ENCODE measurements at regions not wholly inside any gene's neighbourhood (a gene's known extent, or its start where the extent isn't known, plus 50 kb on each side); places are given as distances from the start of the nearest gene placed in this dataset.
A peak's percentile ranks its signal among the peaks of the same experiment; 100 is the strongest.
"Not testable (repeated sequence)": the region's sequence is repeated elsewhere in the genome, so short reads cannot be mapped to it uniquely, and the experiment has no call there.

DNA sequence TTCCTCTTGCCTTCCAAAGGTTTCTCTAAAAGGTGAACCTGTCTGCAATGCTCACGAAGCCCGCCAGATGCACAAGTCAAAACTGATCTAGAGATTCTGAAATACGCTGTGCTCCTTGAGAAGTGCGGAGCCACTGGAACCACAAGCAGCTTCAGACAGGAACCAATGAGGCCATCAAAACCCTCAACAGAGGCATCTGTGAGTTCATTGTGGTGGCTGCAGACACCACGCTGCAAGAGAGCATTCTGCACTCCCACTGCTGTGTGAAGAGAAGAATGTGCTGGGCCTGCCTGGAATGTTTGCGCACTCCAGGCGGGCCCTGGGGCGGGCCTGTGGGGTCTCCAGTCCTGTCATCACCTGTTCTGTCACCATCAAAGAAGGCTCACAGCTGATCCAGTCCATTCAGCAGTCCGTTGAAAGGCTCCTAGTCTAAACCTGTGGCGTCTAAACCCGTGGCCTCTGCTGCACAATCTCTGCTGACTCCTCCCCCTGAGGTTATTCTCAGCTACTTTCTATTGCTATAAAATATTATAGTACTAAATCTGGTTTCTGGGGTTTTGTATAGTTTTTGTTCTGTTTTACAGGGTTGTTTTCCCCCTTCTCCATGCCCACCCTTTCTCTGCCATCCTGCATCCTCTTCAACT lies 187.4 kb downstream of the FAM72C start:
- DNase-seq (ENCODE audit: low spot score) = not testable (repeated sequence)

DNA sequence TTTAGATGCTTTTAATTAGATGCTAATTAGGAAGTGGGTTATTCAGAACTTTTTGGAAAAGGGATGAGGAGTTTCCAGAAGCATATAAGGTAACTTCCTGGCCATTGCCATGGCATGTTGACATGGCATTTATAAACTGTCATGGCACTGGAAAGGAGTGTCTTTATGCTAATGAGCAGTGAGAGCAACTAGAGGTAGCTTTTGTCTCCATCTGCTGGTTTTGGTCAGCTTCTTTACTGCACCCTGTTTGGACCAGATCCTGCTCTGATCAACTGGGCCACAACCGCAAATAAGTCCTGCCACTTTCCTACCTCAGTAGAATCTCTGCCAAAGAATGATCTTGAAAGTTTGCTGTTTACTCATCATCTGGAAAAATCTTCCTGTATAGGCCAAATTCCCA lies 193.6 kb downstream of the FAM72C start:
- not testable (repeated sequence) for DNase-seq (ENCODE audit: low spot score)

DNA sequence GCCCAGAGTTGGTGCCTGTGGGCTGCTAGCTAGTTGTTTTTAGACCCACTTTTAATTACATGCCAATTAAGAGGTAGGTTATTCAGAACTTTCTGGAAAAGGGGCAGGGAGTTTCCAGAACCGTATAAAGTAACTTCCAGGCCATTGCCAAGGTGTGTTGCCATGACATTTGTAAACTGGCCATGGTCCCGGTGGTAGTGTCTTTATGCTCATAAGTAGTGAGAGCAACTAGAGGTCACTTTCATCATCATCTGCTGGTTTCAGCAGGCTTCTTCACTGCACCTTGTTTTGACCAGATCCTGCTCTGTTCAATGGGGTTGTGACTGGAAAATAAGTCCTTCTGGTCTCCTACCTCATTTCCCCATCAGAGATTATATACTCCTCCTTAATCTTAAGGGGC lies 207.0 kb downstream of the FAM72C start:
- DNase-seq (ENCODE audit: low spot score) = not testable (repeated sequence)

DNA sequence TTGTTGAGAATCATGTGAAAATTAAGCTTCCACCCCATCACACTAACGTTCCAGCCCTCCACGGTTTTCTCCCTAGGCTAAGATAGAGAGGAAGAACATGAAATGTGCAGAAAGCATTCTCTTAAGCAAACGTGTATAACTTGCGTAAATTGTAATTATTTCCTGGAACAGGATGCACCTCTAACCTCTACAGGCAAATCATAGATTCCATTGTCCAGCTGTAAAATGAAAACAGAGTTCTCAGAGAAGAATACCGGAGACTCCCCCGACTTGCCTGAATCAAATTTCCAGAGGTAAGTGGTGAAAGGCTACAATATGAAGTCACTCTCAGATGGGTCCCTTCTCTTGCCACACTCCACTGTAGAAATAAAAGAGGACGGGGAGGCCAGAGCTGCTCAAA lies 211.4 kb downstream of the FAM72C start:
- DNase-seq (ENCODE audit: low spot score) = not testable (repeated sequence)

DNA sequence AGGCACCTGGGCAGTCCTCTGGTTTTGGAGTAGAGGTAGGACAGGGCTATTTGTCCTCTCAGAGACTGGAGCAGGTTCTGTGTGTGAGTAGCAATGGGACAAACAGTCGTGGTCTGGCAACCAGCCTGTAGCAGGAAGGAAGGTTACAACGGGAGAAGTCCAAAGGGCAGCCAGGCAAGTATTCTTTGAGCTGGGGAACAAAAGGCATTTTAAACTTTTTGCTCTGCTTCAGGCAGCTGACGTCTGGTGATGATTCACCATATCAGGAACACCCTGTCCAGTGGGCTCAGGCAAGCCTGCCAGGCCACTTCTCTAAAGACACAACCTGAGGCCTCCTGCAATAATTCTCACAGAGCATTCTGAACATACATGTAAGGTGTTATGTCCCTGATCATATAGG lies 215.8 kb downstream of the FAM72C start:
- not testable (repeated sequence) for DNase-seq (ENCODE audit: low spot score)

DNA sequence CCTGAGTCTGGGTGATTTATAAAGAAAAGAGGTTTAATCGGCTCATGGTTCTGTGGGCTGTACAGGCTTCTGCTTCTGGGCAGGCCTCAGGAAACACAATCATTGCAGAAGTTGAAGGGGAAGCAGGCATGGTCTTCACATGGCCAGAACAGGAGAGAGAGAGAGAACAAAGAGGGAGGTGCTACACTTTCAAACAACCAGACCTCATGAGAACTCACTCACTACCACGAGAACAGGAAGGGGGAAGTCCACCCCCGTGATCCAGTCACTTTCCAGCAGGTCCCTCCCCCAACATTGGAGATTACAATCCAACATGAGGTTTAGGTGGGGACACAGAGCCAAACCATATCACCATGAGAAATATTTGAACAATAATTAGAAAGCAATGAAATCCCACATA lies 222.9 kb downstream of the FAM72C start:
- DNase-seq (ENCODE audit: low spot score) = no peak

DNA sequence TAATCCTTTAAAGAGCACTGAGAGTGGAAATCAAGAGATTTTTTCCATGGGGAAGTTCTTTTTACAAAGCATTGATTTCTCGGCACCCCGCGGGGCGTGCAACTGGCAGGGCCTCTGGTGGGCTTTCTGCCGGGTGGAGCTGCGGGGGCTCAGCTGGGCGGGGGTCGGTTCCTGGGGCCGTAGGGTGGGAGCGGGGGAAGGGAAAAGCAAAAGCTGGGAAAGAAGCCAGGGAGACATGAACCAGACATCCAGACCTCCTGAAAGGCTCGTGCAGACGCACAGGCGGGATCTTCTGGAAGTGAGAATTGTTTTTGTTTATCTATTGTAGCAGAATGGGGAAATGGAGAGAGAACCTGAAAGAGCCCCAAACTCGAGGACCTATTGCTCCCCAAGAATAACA lies 235.2 kb downstream of the FAM72C start:
- DNase-seq (ENCODE audit: low spot score) = no peak

DNA sequence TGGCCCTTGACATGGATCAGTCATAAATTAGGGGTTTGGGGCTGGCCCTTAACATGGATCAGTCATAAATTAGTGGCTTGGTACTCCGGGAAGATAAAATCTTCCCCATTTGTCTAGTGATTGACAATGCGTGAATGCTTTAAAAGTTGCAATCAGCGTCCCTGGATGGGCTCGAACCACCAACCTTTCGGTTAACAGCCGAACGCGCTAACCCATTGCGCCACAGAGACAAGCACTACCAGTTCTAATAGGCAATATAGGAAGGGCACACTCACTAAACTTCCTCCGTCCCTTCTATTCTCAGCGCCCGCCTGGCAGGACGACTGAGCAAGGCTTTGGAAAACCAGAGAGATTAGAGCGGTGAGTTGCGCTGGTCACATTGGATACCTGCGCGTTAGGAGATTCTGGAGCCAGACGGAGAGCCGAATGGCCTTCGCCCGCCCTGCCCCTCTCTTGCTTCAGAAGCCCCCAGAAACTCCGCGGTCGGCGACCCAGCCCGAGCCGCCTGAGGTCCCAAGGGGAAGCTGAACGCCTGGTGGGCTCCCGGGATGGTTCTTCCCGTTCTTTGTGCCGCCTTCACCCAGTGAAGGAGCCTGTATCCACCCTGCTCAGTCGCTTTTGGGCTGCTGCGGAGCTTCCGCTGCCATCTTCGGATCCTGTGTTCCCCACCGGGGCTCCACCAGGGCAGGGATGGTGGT lies 235.9 kb downstream of the FAM72C start:
- DNase-seq (ENCODE audit: low spot score) = no peak

DNA sequence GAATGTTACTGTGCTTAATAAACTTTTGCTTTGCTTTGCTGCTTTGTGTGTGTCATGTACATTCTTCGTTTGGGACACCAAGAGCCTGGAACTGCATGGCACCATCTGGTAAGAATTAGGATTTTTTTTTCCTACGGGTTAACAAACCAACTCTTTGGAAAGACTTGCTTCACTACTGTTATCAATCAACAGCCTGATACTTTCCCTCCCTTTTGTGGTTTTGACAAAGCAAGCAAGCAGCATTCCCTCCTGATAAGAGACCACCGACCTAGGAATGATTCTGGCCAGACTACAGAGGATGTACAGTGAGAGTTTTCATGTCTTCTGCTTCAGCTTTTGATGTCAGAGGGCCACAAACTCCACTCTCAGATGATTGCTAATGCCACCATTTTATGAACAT lies 237.5 kb downstream of the FAM72C start:
- DNase-seq (ENCODE audit: low spot score) = not testable (repeated sequence)

DNA sequence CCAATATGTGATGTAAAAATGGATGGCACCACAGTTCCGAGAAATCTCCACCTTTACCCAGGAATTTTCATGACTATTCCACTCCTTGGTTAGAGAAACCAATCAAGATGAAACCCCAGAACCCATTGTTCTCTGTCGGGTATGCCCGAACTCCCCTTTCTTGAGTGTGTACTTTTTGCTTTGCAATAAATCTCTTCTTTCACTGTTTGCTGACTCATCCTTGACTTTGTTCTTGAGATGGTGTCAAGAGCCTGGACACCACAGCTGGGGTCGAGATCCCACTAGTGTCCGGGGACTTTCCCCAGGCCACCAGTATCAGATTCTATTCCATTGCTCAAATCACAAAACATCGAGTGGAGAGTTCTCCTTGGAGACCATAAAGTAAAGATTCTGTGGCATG lies 240.9 kb downstream of the FAM72C start:
- DNase-seq (ENCODE audit: low spot score) = not testable (repeated sequence)

DNA sequence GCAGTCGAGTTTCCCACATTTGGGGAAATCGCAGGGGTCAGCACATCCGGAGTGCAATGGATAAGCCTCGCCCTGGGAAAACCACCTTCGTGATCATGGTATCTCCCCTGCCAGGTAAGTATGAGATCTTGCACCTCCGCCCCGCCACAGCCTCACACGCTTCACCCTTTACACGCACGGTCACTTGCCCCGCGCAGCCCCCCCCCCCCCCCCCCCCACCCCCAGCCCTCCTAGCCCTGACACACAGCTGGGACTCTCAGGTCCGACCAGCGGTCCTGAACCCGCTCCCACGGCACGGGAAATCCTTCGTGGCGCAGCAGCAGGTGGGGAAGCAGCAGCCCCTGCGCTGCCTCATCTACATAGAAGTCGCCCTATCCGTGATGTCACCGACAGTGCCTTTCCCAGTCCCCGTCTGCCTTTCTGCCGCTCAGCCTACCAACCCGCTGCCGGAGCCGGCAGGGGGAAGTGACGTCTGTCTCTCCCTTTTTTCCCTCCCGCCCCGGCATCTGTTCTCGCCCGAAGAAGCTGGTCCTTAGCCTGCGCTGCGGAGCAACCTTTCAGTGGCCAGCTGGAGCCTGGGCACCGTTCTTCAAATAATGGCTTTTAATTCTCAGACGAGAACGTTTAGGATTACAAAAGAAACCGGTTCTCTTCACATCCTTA lies 242.2 kb downstream of the FAM72C start:
- peak; percentile 12 for DNase-seq (ENCODE audit: low spot score)

DNA sequence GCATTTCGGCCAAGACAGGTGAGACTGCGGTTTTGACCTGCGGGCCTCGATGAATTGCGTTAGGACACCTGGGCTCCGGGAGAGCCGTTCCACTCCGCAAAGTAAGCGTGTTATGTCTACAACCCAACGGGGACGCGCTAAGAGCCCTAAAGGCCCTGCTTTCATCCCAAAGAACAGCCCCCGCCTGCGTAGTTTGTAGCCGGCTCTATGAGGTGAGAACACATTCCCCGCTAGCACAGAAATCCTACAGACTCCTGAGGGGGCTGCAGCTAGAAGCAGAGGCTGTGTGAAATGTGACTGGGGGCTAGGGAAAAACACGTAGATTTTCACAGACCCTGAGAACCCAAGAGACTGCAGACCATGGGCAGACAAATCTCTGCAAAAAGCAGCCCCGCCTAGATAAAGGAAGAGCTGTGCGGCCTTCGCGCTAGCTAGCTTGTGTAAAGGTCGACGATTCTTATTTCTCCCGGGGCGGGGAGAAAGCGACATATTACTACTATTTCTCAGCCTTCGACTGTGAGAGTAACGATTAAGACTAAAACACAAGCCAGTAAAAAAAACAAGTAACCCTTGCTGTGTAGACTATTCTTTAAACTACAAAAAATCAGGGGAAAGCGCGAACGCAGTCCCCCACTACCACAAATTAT lies 242.9 kb downstream of the FAM72C start:
- not testable (repeated sequence) for DNase-seq (ENCODE audit: low spot score)

DNA sequence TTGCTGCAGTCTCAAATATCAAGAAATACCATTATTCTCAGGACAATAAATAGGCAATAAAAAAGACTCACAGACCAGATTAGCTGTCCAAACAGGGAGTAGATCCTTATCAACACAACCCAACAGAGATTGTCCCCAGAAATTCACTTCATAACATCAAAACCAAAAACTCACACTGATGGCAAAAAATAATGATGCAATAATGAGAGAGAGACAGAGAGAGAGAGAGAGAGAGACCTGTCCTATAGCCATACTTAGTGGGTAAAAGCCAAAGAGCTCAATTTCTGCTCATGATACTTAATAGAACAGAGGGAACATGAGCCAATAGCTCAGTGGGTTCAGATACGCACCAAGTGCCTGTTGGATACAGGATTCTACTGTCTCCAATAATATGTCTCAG lies 244.5 kb downstream of the FAM72C start:
- DNase-seq (ENCODE audit: low spot score) = no peak

DNA sequence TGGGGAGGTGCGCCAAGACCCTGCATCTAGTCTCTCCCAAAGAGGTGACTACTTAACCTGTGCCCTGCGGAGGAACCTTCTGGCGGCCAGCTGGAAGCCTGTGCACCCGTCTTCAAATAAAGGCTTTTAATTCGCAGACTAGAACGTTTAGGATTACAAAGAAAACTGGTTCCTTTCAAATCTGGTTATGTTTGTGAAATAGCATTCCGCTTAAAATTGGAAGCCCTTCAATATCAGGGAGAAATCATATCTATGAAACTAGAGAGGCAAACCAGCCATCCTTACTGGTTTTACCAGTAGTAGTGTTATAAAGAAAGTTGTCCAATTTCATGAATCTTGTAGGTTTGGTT lies 250.8 kb downstream of the FAM72C start:
- no peak for DNase-seq (ENCODE audit: low spot score)

DNA sequence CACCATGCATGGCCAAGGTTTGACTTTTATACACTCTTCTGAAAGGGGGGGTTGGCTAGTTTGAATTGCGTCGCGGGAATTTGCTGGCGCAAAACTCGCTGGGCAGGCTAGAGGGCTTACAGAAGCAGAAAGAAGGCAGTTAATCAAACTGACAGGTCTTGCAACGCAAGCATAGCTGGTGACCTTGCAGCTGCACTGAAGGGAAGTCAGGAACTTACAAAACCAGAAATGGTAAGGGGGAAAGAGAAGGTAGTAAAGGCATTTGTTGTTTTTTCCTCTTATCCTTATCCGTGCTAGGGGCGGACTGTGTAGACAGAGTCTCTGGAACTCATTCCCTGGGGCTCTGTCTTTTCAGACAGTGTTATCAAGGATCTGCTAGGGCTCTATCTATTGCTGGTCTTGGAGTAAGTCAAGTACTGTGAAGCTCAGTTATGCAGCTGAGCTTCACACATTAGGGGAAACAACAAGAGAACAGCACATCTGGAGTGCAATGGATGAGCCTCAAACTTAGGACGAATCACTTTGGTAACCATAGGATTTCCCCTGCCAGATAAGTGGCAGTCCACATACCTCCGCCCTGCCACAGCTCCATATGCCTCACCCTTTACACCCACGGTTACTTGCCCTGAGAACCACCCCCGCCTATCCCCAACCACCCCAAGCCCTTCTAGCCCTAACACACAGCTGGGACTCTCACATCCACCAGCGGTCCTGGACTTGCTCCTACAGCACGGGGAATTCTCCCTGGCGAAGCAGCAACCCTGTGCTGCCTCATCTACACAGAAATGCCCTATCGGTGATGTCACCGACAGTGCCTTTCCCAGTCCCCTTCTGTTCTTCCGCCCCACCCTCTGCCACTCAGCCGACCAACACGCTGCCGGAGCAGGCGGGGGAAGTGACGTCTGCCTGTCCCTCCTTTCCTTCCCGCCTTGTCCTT lies 251.4 kb downstream of the FAM72C start:
- DNase-seq (ENCODE audit: low spot score) = peak; percentile 23

DNA sequence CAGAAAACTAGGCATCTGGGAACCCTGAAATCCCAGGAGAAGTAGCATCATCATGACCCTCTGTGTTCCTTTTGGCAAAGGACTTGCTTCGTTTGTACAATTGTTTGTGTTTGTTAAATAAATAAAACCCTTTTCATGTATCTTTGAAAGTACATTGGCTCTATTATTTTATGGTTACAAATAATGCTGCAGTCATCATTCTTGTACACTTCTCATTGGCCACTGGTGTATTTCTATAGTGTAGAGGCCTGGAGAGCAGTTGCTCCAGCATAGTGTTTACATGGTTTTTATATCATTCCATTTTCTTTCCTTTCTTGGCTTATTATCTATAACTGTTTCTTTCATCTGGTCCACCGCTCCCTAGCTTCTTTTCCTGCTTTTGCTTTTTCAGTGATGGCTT lies 253.3 kb downstream of the FAM72C start:
- no peak for DNase-seq (ENCODE audit: low spot score)

DNA sequence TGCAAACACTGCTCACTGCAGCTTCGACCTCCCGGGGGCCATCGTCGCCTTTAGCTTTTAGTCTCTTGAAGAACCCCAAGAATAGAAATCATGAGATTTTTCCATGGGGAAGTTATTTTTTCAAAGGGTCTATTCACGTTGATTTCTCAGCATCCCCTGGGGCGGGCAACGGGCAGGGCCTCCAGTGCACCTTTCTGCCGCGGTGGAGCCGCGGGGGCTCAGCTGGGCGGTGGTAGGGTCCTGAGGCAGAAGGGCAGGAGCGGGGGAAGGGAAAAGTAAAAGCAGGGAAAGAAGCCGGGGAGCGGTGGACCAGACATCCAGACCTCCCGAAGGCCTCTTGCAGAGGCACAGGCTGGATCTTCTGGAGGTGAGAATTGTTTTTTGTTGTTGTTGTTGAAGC lies 253.8 kb downstream of the FAM72C start:
- no peak for DNase-seq (ENCODE audit: low spot score)

DNA sequence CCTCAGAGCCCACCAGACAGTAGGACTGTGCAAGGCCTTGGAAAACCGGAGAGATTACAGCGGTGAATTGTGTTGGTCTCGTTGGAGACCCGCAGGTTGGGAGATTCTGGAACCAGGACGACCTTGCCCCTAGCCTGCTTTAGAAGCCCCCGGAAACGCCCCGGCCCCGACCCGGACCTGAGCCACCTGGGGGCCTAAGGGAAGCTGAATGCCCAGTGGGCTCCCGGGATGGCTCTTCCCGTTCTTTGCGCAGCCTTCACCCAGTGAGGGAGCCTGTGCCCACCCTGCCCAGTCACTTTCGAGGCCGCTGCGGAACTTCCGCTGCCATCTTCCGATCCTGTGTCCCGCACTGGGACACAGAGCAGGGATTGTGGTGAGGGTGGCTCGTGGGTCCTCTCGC lies 254.4 kb downstream of the FAM72C start:
- no peak for DNase-seq (ENCODE audit: low spot score)

DNA sequence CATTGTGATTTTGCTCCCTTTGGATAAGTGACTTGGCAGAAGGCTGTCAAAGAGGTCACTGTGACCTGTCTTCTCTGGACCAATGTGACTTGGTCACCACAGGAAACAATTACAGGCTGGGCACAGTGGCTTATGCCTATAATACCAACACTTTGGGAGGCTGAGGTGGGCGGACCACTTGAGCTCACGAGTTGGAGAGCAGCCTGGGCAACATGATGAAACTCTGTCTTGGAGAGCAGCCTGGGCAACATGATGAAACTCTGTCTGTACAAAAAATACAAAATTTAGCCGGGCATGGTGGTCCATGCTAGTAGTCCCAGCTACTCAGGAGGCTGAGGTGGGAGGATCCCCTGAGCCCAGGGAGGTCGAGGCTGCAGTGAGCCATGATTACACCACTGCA lies 256.9 kb downstream of the FAM72C start:
- DNase-seq (ENCODE audit: low spot score) = not testable (repeated sequence)

DNA sequence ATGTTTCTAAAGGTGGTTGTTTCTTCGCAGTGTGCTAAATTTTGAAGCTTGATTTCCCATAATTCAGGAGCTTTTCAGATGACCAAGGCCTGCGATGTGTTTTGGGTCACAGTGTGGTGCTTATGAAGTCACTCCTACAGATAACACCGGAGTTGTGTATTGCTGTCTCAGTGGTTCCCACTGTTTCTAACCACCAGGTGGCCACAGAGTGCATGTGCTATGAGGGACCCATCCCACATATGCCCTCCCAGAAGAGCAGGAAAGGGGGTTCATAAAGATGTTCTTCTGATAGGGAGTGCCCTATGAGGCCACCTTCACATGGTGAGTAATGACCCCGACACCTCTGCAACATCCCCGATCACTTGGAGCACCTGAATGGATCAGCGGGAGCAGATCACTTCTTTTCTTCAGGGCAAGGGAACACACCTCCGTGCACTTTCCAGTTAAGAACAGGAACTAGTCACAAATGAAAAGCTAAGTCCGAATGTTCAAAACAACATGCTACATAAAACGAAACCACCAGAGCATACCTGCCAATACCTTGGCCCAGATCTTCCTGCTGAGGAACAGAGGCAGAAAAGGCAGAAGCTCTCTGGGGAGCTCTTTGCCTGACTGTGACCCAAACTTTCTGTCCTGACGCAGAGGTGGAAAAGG lies 262.1 kb downstream of the FAM72C start:
- peak; percentile 18 for DNase-seq (ENCODE audit: low spot score)

DNA sequence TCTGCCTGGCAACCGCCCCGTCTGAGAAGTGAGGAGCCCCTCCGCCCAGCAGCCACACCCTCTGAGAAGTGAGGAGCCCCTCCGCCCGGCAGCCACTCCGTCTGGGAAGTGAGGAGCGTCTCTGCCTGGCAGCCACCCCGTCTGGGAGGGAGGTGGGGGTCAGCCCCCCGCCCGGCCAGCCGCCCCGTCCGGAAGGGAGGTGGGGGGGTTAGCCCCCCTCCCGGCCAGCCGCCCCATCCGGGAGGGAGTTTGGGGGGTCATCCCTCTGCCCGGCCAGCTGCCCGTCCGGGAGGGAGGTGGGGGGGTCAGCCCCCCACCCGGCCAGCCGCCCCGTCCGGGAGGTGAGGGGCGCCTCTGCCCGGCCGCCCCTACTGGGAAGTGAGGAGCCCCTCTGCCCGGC lies 269.0 kb downstream of the FAM72C start:
- DNase-seq (ENCODE audit: low spot score) = not testable (repeated sequence)
